Liver (tissue), 8 donors: ENCODE measurements at regions not wholly inside any gene's neighbourhood (a gene's known extent, or its start where the extent isn't known, plus 50 kb on each side); places are given as distances from the start of the nearest gene placed in this dataset.

ENCODE experiments used
- DNase-seq: peaks from one replicate; pipeline ENCODE4 v3.0.0-alpha.2; 2017; ENCODE audit warnings: low spot score
- H3K27ac ChIP-seq, 2 donors: one replicate each; pipeline ENCODE4 v1.7.0; 2013; ENCODE audit warnings: inconsistent platforms in 2 of 2, low read length in 2 of 2, control low read depth in 1 of 2, low read depth in 1 of 2, mild to moderate bottlenecking in 1 of 2
- H3K27me3 ChIP-seq, 4 donors: one replicate each; pipeline versions ENCODE4 v1.6.1 to v1.7.0; 2013; ENCODE audit warnings: low read length in 3 of 4, inconsistent platforms in 1 of 4, mild to moderate bottlenecking in 1 of 4, moderate library complexity in 1 of 4; ENCODE audit not compliant: control insufficient read depth in 4 of 4, insufficient read depth in 4 of 4
- H3K36me3 ChIP-seq, 4 donors: one replicate each; pipeline versions ENCODE4 v1.6.1 to v1.7.0; 2013; ENCODE audit warnings: low read length in 3 of 4, mild to moderate bottlenecking in 3 of 4, low read depth in 1 of 4, moderate library complexity in 1 of 4; ENCODE audit not compliant: control insufficient read depth in 4 of 4, insufficient read depth in 3 of 4
- H3K4me1 ChIP-seq, 4 donors: one replicate each; pipeline versions ENCODE4 v1.6.1 to v1.7.0; 2013; ENCODE audit warnings: low read length in 3 of 4, mild to moderate bottlenecking in 3 of 4, moderate library complexity in 1 of 4; ENCODE audit not compliant: control insufficient read depth in 4 of 4, insufficient read depth in 4 of 4
- H3K4me3 ChIP-seq, 3 donors: one replicate each; pipeline versions ENCODE4 v1.6.1 to v1.7.0; 2013; ENCODE audit warnings: low read length in 3 of 3, control low read depth in 1 of 3, low read depth in 1 of 3, mild to moderate bottlenecking in 1 of 3
- H3K9ac ChIP-seq, 2 donors: one replicate each; pipeline ENCODE4 v1.7.0; 2013; ENCODE audit warnings: low read length in 2 of 2, mild to moderate bottlenecking in 2 of 2, moderate library complexity in 2 of 2, control low read depth in 1 of 2, low read depth in 1 of 2
- H3K9me3 ChIP-seq, 4 donors: one replicate each; pipeline versions ENCODE4 v1.6.1 to v1.7.0; 2013; ENCODE audit warnings: low read length in 3 of 4; ENCODE audit not compliant: control insufficient read depth in 4 of 4
- EGR1 ChIP-seq, 2 donors: IDR thresholded peaks; 2 replicates each; pipeline ENCODE4 v1.6.1; 2016 to 2018; ENCODE audit warnings: antibody characterized with exemption in 2 of 2, low read depth in 2 of 2
- FOXA1 ChIP-seq: IDR thresholded peaks from 2 replicates; pipeline ENCODE4 v1.6.1; 2016; ENCODE audit warnings: antibody characterized with exemption
- FOXA2 ChIP-seq: IDR thresholded peaks from 2 replicates; pipeline ENCODE4 v1.6.1; 2016; ENCODE audit warnings: antibody characterized with exemption
- GABPA ChIP-seq, 2 donors: IDR thresholded peaks in 1 of 2; conservative IDR thresholded peaks in 1 of 2; 2 replicates each; pipeline ENCODE4 v1.6.1; 2016; ENCODE audit warnings: antibody characterized with exemption in 2 of 2, mild to moderate bottlenecking in 1 of 2, moderate library complexity in 1 of 2
- HNF4A ChIP-seq, 2 donors: conservative IDR thresholded peaks; 2 replicates each; pipeline ENCODE4 v1.6.1; 2016; ENCODE audit warnings: antibody characterized with exemption in 2 of 2, mild to moderate bottlenecking in 2 of 2
- HNF4G ChIP-seq: IDR thresholded peaks from 2 replicates; pipeline ENCODE4 v1.6.1; 2016; ENCODE audit warnings: antibody characterized with exemption
- JUND ChIP-seq, 2 donors: IDR thresholded peaks; 2 replicates each; pipeline ENCODE4 v1.6.1; 2016; ENCODE audit warnings: antibody characterized with exemption in 2 of 2
- NR2F2 ChIP-seq: IDR thresholded peaks from 2 replicates; pipeline ENCODE4 v1.6.1; 2016; ENCODE audit warnings: antibody characterized with exemption
- RAD21 ChIP-seq, 2 donors: IDR thresholded peaks; 2 replicates each; pipeline ENCODE4 v1.6.1; 2016; ENCODE audit warnings: antibody characterized with exemption in 2 of 2, mild to moderate bottlenecking in 2 of 2
- REST ChIP-seq: IDR thresholded peaks from 2 replicates; pipeline ENCODE4 v1.6.1; 2016; ENCODE audit warnings: antibody characterized with exemption, mild to moderate bottlenecking
- RXRA ChIP-seq, 2 donors: IDR thresholded peaks; 2 replicates each; pipeline ENCODE4 v1.6.1; 2017 to 2018; ENCODE audit warnings: antibody characterized with exemption in 2 of 2, mild to moderate bottlenecking in 1 of 2
- SP1 ChIP-seq: IDR thresholded peaks from 2 replicates; pipeline ENCODE4 v1.6.1; 2018; ENCODE audit warnings: antibody characterized with exemption, mild to moderate bottlenecking
- WGBS: extraction: QIAGEN DNeasy Blood & Tissue Kit; methylation state at CpG from one replicate; pipeline ENCODE4 v1.1.7; 2013; 5-methylcytosine and 5-hydroxymethylcytosine counted together
- TF ChIP-seq, protein P1 (sequence below): IDR thresholded peaks from 2 replicates; pipeline ENCODE4 v1.6.1; 2016; ENCODE audit warnings: antibody characterized with exemption
- TF ChIP-seq, protein P2 (sequence below): fragments of 150-350 bp; IDR thresholded peaks from 2 replicates; pipeline ENCODE4 v1.5.1; 2017; ENCODE audit warnings: improper control_type of control experiment, low read depth, low read length; ENCODE audit not compliant: missing input control
- donor health status: healthy.
- donor health status: healthy.
- donor health status: healthy.
- donor health status: healthy.
- donor health status: healthy.

DNA sequence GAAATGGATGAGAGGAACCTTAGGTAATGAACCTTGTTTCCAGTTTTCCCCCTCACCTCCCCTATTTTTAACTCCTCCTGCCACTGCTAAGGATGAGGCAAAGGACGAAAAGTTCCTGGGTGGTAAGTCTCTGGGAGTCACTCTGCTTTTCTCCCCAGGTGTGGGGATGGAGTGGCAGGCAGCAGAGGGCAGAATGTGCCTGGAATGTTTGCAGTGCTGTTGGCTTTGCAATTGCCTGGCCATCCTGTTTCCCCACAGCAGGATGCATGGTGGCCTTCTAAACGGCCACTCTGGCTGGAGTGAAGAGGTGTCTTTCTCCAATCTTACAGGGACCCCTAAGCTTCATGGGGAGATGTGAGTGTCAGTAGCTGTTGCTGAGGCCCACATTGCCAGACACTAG, 432.5 kb upstream of the ZFHX3 start:
- Histone ChIP-seq H3K27me3 (peaks cover 0 to 2% (median 0%) of the 10 kb centered on the region in 4 donors), H3K4me3 (no peak overlapping the region), H3K27ac (no peak overlapping the region), H3K4me1 (peaks cover 0 to 3% (median 0%) of the 10 kb centered on the region in 4 donors), H3K9ac (no peak overlapping the region), H3K36me3 (no peaks in the 10 kb centered on the region), H3K9me3 (peaks cover 0 to 5% (median 0%) of the 10 kb centered on the region in 4 donors)
- TF ChIP-seq FOXA1: no peak
- TF ChIP-seq RAD21 (IDR thresholded peaks at IDR 0.05): no peak
- no peak for TF ChIP-seq FOXA2
- no peak for DNase-seq
- WGBS: 41% methylated on average over 2 of the region's 2 CpGs

DNA sequence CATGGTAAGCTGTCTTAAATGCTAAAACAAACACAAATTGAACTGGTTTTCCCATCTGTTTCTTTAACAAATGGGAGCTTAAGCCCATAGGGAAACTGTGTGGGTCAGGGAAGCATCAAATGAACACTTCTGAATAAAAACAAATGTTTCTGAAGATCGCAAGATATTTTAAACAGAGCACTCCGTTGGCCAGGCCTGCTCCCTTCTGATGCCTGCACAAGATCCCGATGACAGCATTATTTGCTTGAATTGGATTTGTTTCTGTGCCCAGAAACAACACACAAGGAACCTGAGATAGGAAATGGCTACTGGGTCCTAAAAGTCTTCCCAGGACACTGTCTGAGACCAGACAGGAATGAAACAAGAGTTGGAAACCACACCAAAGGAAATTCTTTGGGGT, 425.8 kb upstream of the ZFHX3 start:
- Histone ChIP-seq H3K9me3 (no peaks in the 10 kb centered on the region), H3K27ac (no peak overlapping the region), H3K4me1 (no peaks in the 10 kb centered on the region), H3K9ac (no peak overlapping the region), H3K27me3 (peaks cover 0 to 3% (median 0%) of the 10 kb centered on the region in 4 donors), H3K4me3 (no peak overlapping the region), H3K36me3 (no peaks in the 10 kb centered on the region)
- 71% methylated on average over 3 of the region's 3 CpGs for WGBS
- TF ChIP-seq HNF4G: no peak
- no peak for TF ChIP-seq SP1
- TF ChIP-seq JUND (IDR thresholded peaks at IDR 0.05): no peak
- TF ChIP-seq, protein P1, sequence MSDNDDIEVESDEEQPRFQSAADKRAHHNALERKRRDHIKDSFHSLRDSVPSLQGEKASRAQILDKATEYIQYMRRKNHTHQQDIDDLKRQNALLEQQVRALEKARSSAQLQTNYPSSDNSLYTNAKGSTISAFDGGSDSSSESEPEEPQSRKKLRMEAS: no peak
- no peak for TF ChIP-seq RXRA (IDR thresholded peaks at IDR 0.05)
- TF ChIP-seq HNF4A (conservative IDR thresholded peaks at IDR 0.05): no peak
- no peak for TF ChIP-seq NR2F2
- no peak for TF ChIP-seq FOXA1
- no peak for TF ChIP-seq FOXA2
- DNase-seq: no peak

DNA sequence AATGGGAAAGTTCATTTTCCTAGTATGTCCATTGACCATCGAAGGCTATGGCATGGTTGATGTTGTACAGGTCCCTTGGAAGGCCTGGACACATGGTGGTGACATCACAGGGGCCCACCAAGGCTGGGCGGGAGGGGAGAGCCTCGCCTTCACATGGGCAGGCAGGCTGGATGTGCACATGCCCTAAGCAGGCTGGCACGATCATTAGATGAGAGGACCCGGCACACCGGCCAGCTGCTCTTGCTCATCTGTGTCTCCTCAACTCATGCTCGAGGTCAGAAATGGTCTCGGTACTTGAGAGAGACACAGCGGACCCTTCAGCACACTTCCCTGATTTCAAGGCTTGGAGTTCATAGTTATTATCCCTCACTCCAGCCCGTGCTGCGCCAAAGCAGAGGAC, 416.9 kb upstream of the ZFHX3 start:
- TF ChIP-seq HNF4G (no peak), GABPA (IDR thresholded peaks at IDR 0.05 in 1 of 2, conservative IDR thresholded peaks at IDR 0.05 in 1 of 2) (no peak), EGR1 (IDR thresholded peaks at IDR 0.05; ENCODE audit: low read depth in 2 of 2) (no peak), JUND (IDR thresholded peaks at IDR 0.05) (no peak), REST (no peak), RAD21 (IDR thresholded peaks at IDR 0.05) (no peak), SP1 (no peak), NR2F2 (no peak)
- TF ChIP-seq, protein P2, sequence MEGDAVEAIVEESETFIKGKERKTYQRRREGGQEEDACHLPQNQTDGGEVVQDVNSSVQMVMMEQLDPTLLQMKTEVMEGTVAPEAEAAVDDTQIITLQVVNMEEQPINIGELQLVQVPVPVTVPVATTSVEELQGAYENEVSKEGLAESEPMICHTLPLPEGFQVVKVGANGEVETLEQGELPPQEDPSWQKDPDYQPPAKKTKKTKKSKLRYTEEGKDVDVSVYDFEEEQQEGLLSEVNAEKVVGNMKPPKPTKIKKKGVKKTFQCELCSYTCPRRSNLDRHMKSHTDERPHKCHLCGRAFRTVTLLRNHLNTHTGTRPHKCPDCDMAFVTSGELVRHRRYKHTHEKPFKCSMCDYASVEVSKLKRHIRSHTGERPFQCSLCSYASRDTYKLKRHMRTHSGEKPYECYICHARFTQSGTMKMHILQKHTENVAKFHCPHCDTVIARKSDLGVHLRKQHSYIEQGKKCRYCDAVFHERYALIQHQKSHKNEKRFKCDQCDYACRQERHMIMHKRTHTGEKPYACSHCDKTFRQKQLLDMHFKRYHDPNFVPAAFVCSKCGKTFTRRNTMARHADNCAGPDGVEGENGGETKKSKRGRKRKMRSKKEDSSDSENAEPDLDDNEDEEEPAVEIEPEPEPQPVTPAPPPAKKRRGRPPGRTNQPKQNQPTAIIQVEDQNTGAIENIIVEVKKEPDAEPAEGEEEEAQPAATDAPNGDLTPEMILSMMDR: no peak
- H3K4me3 ChIP-seq: no peak overlapping the region
- H3K4me1 ChIP-seq: no peaks in the 10 kb centered on the region
- H3K9ac ChIP-seq: no peak overlapping the region
- H3K9me3 ChIP-seq: peaks cover 0 to 6% (median 2%) of the 10 kb centered on the region in 4 donors
- H3K36me3 ChIP-seq: no peaks in the 10 kb centered on the region
- no peak overlapping the region for H3K27ac ChIP-seq
- H3K27me3 ChIP-seq: no peaks in the 10 kb centered on the region
- DNase-seq: no peak
- 86% methylated on average over 11 of the region's 11 CpGs for WGBS
